H1 (cell line): ENCODE measurements at regions not wholly inside any gene's neighbourhood (a gene's known extent, or its start where the extent isn't known, plus 50 kb on each side); places are given as distances from the start of the nearest gene placed in this dataset.

Source experiments
- CTCF ChIA-PET: fragments of 300-600 bp; sonication (Branson Sonifier 250); formaldehyde crosslinking; loops from one replicate; lab custom pipeline; 2021; ENCODE audit not compliant: partially characterized antibody; lab: Charles Lee
- POLR2A ChIA-PET: fragments of 300-600 bp; sonication (Branson Sonifier 250); formaldehyde crosslinking; loops from one replicate; lab custom pipeline; 2021; ENCODE audit warnings: inconsistent platforms; ENCODE audit not compliant: partially characterized antibody; lab: Charles Lee
- DNase-seq, 2 experiments: peaks; one replicate each; pipeline versions ENCODE4 v3.0.0 to v3.0.0-alpha.2; 2010 to 2022; ENCODE audit warnings: low spot score in 2 of 2, low read depth in 1 of 2, mixed read lengths in 1 of 2
- FAIRE-seq: peaks from 2 replicates; lab custom pipeline; 2011; peaks lifted over from hg19 to GRCh38; lab: Jason Lieb, UNC
- H2AFZ ChIP-seq: 2 replicates; pipeline ENCODE4 v1.8.1; 2012; ENCODE audit warnings: low read length, inconsistent platforms
- H2AK5ac ChIP-seq: 2 replicates; pipeline ENCODE4 v1.6.1; 2013; ENCODE audit warnings: low read depth, low read length
- H2BK120ac ChIP-seq: replicated peaks from 2 replicates; pipeline ENCODE3; 2013; ENCODE audit warnings: low read depth, low read length, inconsistent platforms
- H2BK12ac ChIP-seq: 2 replicates; pipeline ENCODE4 v1.6.1; 2013; ENCODE audit warnings: low read depth, low read length
- H2BK15ac ChIP-seq: 2 replicates; pipeline ENCODE4 v1.6.1; 2013; ENCODE audit warnings: low read length
- H2BK20ac ChIP-seq: 2 replicates; pipeline ENCODE4 v1.6.1; 2013; ENCODE audit warnings: low read length
- H2BK5ac ChIP-seq: 2 replicates; pipeline ENCODE4 v1.6.1; 2013; ENCODE audit warnings: low read depth, low read length
- H3K14ac ChIP-seq: 2 replicates; pipeline ENCODE4 v1.6.1; 2013; ENCODE audit warnings: inconsistent platforms; ENCODE audit not compliant: insufficient read length
- H3K18ac ChIP-seq: 2 replicates; pipeline ENCODE4 v1.6.1; 2013; ENCODE audit warnings: low read length; ENCODE audit errors: extremely low read depth
- H3K23ac ChIP-seq: 2 replicates; pipeline ENCODE4 v1.6.1; 2013; ENCODE audit warnings: inconsistent platforms; ENCODE audit not compliant: insufficient read length
- H3K23me2 ChIP-seq: 2 replicates; pipeline ENCODE4 v1.6.1; 2013; ENCODE audit warnings: low read depth, low read length
- H3K27ac ChIP-seq: 2 replicates; pipeline ENCODE4 v1.6.1; 2011; ENCODE audit warnings: low read depth, low read length, inconsistent platforms
- H3K27me3 ChIP-seq, 4 experiments: replicated peaks in 1 of 4; 1 replicate in 1 of 4; 2 replicates in 3 of 4; pipeline versions ENCODE4 v1.6.1 to v1.8.1; 2011 to 2013; ENCODE audit warnings: low read length in 3 of 4, mild to moderate bottlenecking in 3 of 4, inconsistent platforms in 2 of 4, mixed read lengths in 2 of 4, moderate library complexity in 1 of 4; ENCODE audit not compliant: control insufficient read depth in 3 of 4, insufficient read depth in 3 of 4; ENCODE audit errors: extremely low read depth in 1 of 4
- H3K36me3 ChIP-seq, 4 experiments: 2 replicates each; pipeline versions ENCODE4 v1.6.1 to v1.8.1; 2011 to 2013; ENCODE audit warnings: mild to moderate bottlenecking in 4 of 4, low read length in 3 of 4, moderate library complexity in 2 of 4, control low read depth in 1 of 4, inconsistent platforms in 1 of 4; ENCODE audit not compliant: insufficient read depth in 4 of 4, control insufficient read depth in 2 of 4
- H3K4ac ChIP-seq: replicated peaks from 2 replicates; pipeline ENCODE3; 2013; ENCODE audit warnings: low read length, low read depth, mixed read lengths, inconsistent platforms; ENCODE audit not compliant: insufficient read length
- H3K4me1 ChIP-seq, 4 experiments: replicated peaks in 1 of 4; 1 replicate in 1 of 4; 2 replicates in 3 of 4; pipeline versions ENCODE4 v1.6.1 to v1.8.1; 2011 to 2013; ENCODE audit warnings: low read length in 3 of 4, inconsistent platforms in 2 of 4, mixed read lengths in 1 of 4; ENCODE audit not compliant: insufficient read depth in 4 of 4, control insufficient read depth in 3 of 4
- H3K4me2 ChIP-seq, 2 experiments: 2 replicates each; pipeline versions ENCODE4 v1.6.1 to v1.8.1; 2011 to 2013; ENCODE audit warnings: low read depth in 2 of 2, low read length in 2 of 2, control low read depth in 1 of 2, inconsistent platforms in 1 of 2, mild to moderate bottlenecking in 1 of 2; ENCODE audit not compliant: insufficient read depth in 1 of 2
- H3K4me3 ChIP-seq, 4 experiments: fragments of 200-600, 300-600 bp in 1 of 4; sonication (generic), shearing (Covaris generic), sonication (Bioruptor Twin) in 1 of 4; 2 replicates each; pipeline versions ENCODE4 v1.5.1 to v1.8.1; 2011 to 2016; ENCODE audit warnings: low read length in 4 of 4, low read depth in 3 of 4, control low read depth in 2 of 4, inconsistent platforms in 2 of 4, mild to moderate bottlenecking in 2 of 4, mixed read lengths in 1 of 4, moderate library complexity in 1 of 4; ENCODE audit not compliant: insufficient read depth in 2 of 4; ENCODE audit errors: extremely low read depth in 1 of 4
- H3K56ac ChIP-seq: replicated peaks from 2 replicates; pipeline ENCODE3; 2013; ENCODE audit warnings: low read depth, mild to moderate bottlenecking, mixed read lengths, low read length, inconsistent platforms; ENCODE audit not compliant: insufficient read length
- H3K79me1 ChIP-seq: 2 replicates; pipeline ENCODE4 v1.6.1; 2013; ENCODE audit warnings: low read depth, low read length, control low read depth
- H3K79me2 ChIP-seq, 2 experiments: 2 replicates each; pipeline versions ENCODE4 v1.6.1 to v1.8.1; 2012 to 2013; ENCODE audit warnings: low read length in 2 of 2, mild to moderate bottlenecking in 2 of 2, inconsistent platforms in 1 of 2; ENCODE audit not compliant: insufficient read depth in 2 of 2, control insufficient read depth in 1 of 2
- H3K9ac ChIP-seq, 4 experiments: replicated peaks in 1 of 4; 1 replicate in 1 of 4; 2 replicates in 3 of 4; pipeline versions ENCODE4 v1.6.1 to v1.8.1; 2011 to 2013; ENCODE audit warnings: low read depth in 3 of 4, low read length in 3 of 4, control low read depth in 2 of 4, mild to moderate bottlenecking in 2 of 4, moderate library complexity in 2 of 4, inconsistent platforms in 1 of 4; ENCODE audit errors: extremely low read depth in 1 of 4
- H3K9me3 ChIP-seq, 2 experiments: 2 replicates each; pipeline versions ENCODE4 v1.6.1 to v1.8.1; 2012 to 2013; ENCODE audit warnings: mild to moderate bottlenecking in 2 of 2, moderate library complexity in 2 of 2, control low read depth in 1 of 2, inconsistent platforms in 1 of 2, low read depth in 1 of 2, low read length in 1 of 2, mixed read lengths in 1 of 2; ENCODE audit not compliant: insufficient read depth in 2 of 2
- H4K20me1 ChIP-seq, 2 experiments: replicated peaks in 1 of 2; 2 replicates each; pipeline versions ENCODE3 to v1.8.1; 2011 to 2013; ENCODE audit warnings: inconsistent platforms in 2 of 2, low read length in 2 of 2, mild to moderate bottlenecking in 1 of 2; ENCODE audit not compliant: insufficient read depth in 2 of 2, control insufficient read depth in 1 of 2
- H4K5ac ChIP-seq: 2 replicates; pipeline ENCODE4 v1.6.1; 2013; ENCODE audit warnings: low read length, low read depth, mixed read lengths, inconsistent platforms; ENCODE audit not compliant: insufficient read length
- H4K8ac ChIP-seq: 2 replicates; pipeline ENCODE4 v1.8.0; 2013; ENCODE audit warnings: mild to moderate bottlenecking, moderate library complexity, low read length, inconsistent platforms; ENCODE audit not compliant: insufficient read depth; ENCODE audit errors: extremely low read depth
- H4K91ac ChIP-seq: replicated peaks from 2 replicates; pipeline ENCODE3; 2013; ENCODE audit warnings: low read length, mixed read lengths, inconsistent platforms; ENCODE audit not compliant: insufficient read length
- ASH2L ChIP-seq: fragments of 200-600, 300-600 bp; sonication (generic); IDR thresholded peaks from one replicate; pipeline ENCODE4 v1.7.1; 2017; ENCODE audit warnings: low read length
- CEBPB ChIP-seq: IDR thresholded peaks from 2 replicates; pipeline ENCODE4 v1.6.1; 2012; ENCODE audit warnings: low read depth, low read length
- CREB1 ChIP-seq: IDR thresholded peaks from 2 replicates; pipeline ENCODE4 v1.6.1; 2012; ENCODE audit warnings: inconsistent platforms
- EZH2 ChIP-seq: fragments of 200-600 bp; sonication (generic); IDR thresholded peaks from 2 replicates; pipeline ENCODE4 v1.7.1; 2012; ENCODE audit warnings: low read depth, mild to moderate bottlenecking, moderate library complexity, low read length, inconsistent platforms; ENCODE audit not compliant: severe bottlenecking
- JUN ChIP-seq: IDR thresholded peaks from 2 replicates; pipeline ENCODE4 v1.6.1; 2011; ENCODE audit warnings: low read depth, mild to moderate bottlenecking, improper control_type of control experiment, low read length
- KDM1A ChIP-seq: fragments of 200-600, 300-600 bp; sonication (generic); IDR thresholded peaks from 2 replicates; pipeline ENCODE4 v1.7.1; 2016; ENCODE audit warnings: mild to moderate bottlenecking, low read length, borderline replicate concordance
- NANOG ChIP-seq: IDR thresholded peaks from 2 replicates; pipeline ENCODE4 v1.6.1; 2011; ENCODE audit warnings: low read length, low read depth, mild to moderate bottlenecking, inconsistent platforms; ENCODE audit not compliant: insufficient read depth, poor library complexity, severe bottlenecking
- POLR2AphosphoS5 ChIP-seq: IDR thresholded peaks from 2 replicates; pipeline ENCODE4 v1.6.1; 2011; ENCODE audit warnings: low read depth, low read length
- RAD21 ChIP-seq, 2 experiments: IDR thresholded peaks in 1 of 2; conservative IDR thresholded peaks in 1 of 2; 2 replicates each; pipeline ENCODE4 v1.6.1; 2011; ENCODE audit warnings: low read depth in 2 of 2, low read length in 2 of 2, improper control_type of control experiment in 1 of 2, inconsistent platforms in 1 of 2, mild to moderate bottlenecking in 1 of 2, moderate library complexity in 1 of 2
- SAP30 ChIP-seq: fragments of 300-600 bp; sonication (generic); IDR thresholded peaks from 2 replicates; pipeline ENCODE4 v1.7.1; 2012; ENCODE audit warnings: low read length, moderate library complexity, mild to moderate bottlenecking, inconsistent platforms; ENCODE audit not compliant: insufficient read depth, insufficient replicate concordance
- SIRT6 ChIP-seq: IDR thresholded peaks from one replicate; pipeline ENCODE4 v1.7.1; 2012; ENCODE audit warnings: low read length, inconsistent platforms
- TBP ChIP-seq: IDR thresholded peaks from 2 replicates; pipeline ENCODE4 v1.6.1; 2011; ENCODE audit warnings: low read depth, low read length, improper control_type of control experiment
- USF2 ChIP-seq: IDR thresholded peaks from 2 replicates; pipeline ENCODE4 v1.6.1; 2011; ENCODE audit warnings: low read length, improper control_type of control experiment
- WGBS, 2 experiments: shearing (Covaris generic) in 1 of 2; methylation state at CpG; one replicate each; pipeline versions ENCODE4 v1.1.6 to v1.1.7; 2013 to 2015; ENCODE audit warnings: low lambda C conversion rate in 2 of 2, mixed read lengths in 2 of 2, inconsistent platforms in 1 of 2, low coverage in 1 of 2, missing lambda C conversion rate in 1 of 2; ENCODE audit not compliant: insufficient replicate concordance in 2 of 2, insufficient coverage in 1 of 2, insufficient read length in 1 of 2; ENCODE audit errors: extremely low coverage in 1 of 2, missing lambda C conversion rate in 1 of 2; 5-methylcytosine and 5-hydroxymethylcytosine counted together

- Histone ChIP-seq H3K4me3 (no peak overlapping the region), H3K23ac (no peak overlapping the region), H3K4ac (no peak overlapping the region), H3K79me2 (no peaks in the 10 kb centered on the region), H2AK5ac (no peak overlapping the region), H3K9ac (no peak overlapping the region), H4K91ac (no peak overlapping the region), H3K14ac (no peak overlapping the region), H2BK12ac (no peak overlapping the region), H3K9me3 (no peaks in the 10 kb centered on the region), H3K4me1 (no peaks in the 10 kb centered on the region), H2AFZ (no peak overlapping the region), H4K20me1 (no peaks in the 10 kb centered on the region), H2BK15ac (no peak overlapping the region), H3K18ac (no peak overlapping the region), H2BK120ac (no peak overlapping the region), H4K5ac (no peak overlapping the region), H3K79me1 (no peaks in the 10 kb centered on the region), H3K56ac (no peak overlapping the region), H3K27me3 (no peaks in the 10 kb centered on the region), H3K23me2 (no peaks in the 10 kb centered on the region), H2BK5ac (no peak overlapping the region), H2BK20ac (no peak overlapping the region), H3K4me2 (no peak overlapping the region), H3K27ac (no peak overlapping the region), H4K8ac (no peak overlapping the region), H3K36me3 (no peaks in the 10 kb centered on the region)
- DNase-seq (no peak), FAIRE-seq (no peak)
- WGBS, 2 experiments = 89% methylated on average over 3 of the region's 3 CpGs; no CpG with 5 or more reads in 1 of the 2 experiments
- CTCF ChIA-PET = interaction anchor here (0.5 kb wide), 1 partner anchor 105 kb away, joined by 3 read pairs; no protein-coding TSS in a partner anchor
- POLR2A ChIA-PET = no interaction called here
- TF ChIP-seq POLR2AphosphoS5 = no peak
- no peak for TF ChIP-seq NANOG
- TF ChIP-seq JUN = no peak
- no peak for TF ChIP-seq CEBPB
- no peak for TF ChIP-seq KDM1A
- no peak for TF ChIP-seq EZH2
- no peak for TF ChIP-seq CREB1
- TF ChIP-seq USF2 = no peak
- TF ChIP-seq SIRT6 = no peak
- TF ChIP-seq SAP30 = no peak
- TF ChIP-seq ASH2L = no peak
- no peak for TF ChIP-seq RAD21 (IDR thresholded peaks at IDR 0.05 in 1 of 2, conservative IDR thresholded peaks at IDR 0.05 in 1 of 2; ENCODE audit: low read depth in 2 of 2, low read length in 2 of 2)
- no peak for TF ChIP-seq TBP
These were observed 1139.9 kb upstream of the FLRT2 start for GRCh38 chr14:84390010-84390409.
